ENCODE measurements at regions not wholly inside any gene's neighbourhood (a gene's known extent, or its start where the extent isn't known, plus 50 kb on each side); places are given as distances from the start of the nearest gene placed in this dataset.
A peak's percentile ranks its signal among the peaks of the same experiment; 100 is the strongest.
"Not testable (repeated sequence)": the region's sequence is repeated elsewhere in the genome, so short reads cannot be mapped to it uniquely, and the experiment has no call there.

DNA sequence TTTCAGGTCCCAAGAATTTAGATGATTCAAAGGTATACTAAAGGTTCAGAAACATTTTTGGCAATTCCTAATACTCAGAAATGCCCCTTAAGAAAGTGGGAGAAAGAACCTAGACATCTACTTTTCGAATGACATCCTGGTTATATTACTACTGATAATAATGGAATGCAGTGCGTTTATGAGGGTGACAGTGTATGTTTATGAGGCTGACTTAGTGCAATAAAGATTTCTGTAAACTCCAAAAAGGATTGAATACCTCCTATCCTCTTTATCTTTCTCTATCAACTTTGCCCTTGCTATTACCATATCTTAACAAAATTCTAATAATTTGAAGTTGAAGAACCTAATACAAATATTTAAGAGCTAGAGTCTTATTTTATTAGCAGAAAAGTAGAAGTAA lies 348.9 kb upstream of the EPHA6 start:
- Histone ChIP-seq H3K9me3 (no peaks in the 10 kb centered on the region), H3K27ac (no peak overlapping the region), H3K27me3 (no peaks in the 10 kb centered on the region), H3K4me1 (no peaks in the 10 kb centered on the region), H3K4me3 (no peak overlapping the region), H3K36me3 (no peaks in the 10 kb centered on the region)
- intact Hi-C loops (cut with DNase I), result no loop called here
- DNase-seq (no peak), ATAC-seq (no peak)
- TF ChIP-seq, protein P1, sequence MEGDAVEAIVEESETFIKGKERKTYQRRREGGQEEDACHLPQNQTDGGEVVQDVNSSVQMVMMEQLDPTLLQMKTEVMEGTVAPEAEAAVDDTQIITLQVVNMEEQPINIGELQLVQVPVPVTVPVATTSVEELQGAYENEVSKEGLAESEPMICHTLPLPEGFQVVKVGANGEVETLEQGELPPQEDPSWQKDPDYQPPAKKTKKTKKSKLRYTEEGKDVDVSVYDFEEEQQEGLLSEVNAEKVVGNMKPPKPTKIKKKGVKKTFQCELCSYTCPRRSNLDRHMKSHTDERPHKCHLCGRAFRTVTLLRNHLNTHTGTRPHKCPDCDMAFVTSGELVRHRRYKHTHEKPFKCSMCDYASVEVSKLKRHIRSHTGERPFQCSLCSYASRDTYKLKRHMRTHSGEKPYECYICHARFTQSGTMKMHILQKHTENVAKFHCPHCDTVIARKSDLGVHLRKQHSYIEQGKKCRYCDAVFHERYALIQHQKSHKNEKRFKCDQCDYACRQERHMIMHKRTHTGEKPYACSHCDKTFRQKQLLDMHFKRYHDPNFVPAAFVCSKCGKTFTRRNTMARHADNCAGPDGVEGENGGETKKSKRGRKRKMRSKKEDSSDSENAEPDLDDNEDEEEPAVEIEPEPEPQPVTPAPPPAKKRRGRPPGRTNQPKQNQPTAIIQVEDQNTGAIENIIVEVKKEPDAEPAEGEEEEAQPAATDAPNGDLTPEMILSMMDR (IDR thresholded peaks at IDR 0.05), result no peak

DNA sequence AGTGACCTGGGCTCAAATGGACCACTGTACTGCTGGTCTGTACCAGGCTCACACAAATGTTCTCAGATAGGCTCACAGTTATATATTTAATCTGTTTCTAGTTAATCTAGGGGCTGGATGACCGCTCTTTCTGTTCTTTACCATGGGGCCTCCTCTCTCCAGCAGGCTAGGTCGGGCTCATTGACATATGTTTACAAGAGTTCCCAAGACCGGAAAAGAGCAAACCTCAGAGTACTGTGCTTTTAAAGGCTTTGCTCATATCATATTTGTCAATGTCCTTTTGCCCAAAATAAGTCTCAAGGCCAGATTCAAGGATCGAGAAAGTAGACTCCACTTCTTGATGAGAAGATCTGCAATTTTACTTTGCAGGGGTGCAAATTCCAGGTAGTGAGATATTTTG lies 348.0 kb upstream of the EPHA6 start:
- no peak overlapping the region for H3K27ac ChIP-seq
- H3K4me3 ChIP-seq, result no peak overlapping the region
- no peaks in the 10 kb centered on the region for H3K36me3 ChIP-seq
- no peaks in the 10 kb centered on the region for H3K27me3 ChIP-seq
- H3K4me1 ChIP-seq, result no peaks in the 10 kb centered on the region
- DNase-seq (no peak), ATAC-seq (no peak)
- intact Hi-C loops (cut with DNase I), result no loop called here
- no peaks in the 10 kb centered on the region for H3K9me3 ChIP-seq
- TF ChIP-seq, protein P1 (IDR thresholded peaks at IDR 0.05), result no peak

DNA sequence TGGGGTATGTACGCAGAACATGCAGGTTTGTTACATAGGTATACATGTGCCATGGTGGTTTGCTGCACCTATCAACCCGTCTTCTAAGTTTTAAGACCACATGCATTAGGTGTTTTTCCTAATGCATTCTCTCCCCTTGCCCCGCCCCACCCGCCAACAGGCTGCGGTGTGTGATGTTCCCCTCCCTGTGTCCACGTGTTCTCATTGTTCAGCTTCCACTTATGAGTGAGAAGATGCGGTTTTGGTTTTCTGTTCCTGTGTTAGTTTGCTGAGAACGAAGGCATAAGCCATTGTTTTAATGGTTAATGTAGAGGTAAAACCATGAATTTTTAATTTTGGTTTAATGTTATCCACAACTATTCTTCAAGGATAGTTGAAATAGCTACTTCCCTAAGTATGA lies 346.8 kb upstream of the EPHA6 start:
- no peak overlapping the region for H3K27ac ChIP-seq
- no peaks in the 10 kb centered on the region for H3K36me3 ChIP-seq
- peak in 1 of 4 donors; percentile 39 for DNase-seq
- H3K27me3 ChIP-seq, result no peaks in the 10 kb centered on the region
- no peak overlapping the region for H3K4me3 ChIP-seq
- no peaks in the 10 kb centered on the region for H3K9me3 ChIP-seq
- TF ChIP-seq, protein P1 (IDR thresholded peaks at IDR 0.05), result no peak
- H3K4me1 ChIP-seq, result no peaks in the 10 kb centered on the region
- ATAC-seq, result no peak
- intact Hi-C loops (cut with DNase I), result no loop called here

DNA sequence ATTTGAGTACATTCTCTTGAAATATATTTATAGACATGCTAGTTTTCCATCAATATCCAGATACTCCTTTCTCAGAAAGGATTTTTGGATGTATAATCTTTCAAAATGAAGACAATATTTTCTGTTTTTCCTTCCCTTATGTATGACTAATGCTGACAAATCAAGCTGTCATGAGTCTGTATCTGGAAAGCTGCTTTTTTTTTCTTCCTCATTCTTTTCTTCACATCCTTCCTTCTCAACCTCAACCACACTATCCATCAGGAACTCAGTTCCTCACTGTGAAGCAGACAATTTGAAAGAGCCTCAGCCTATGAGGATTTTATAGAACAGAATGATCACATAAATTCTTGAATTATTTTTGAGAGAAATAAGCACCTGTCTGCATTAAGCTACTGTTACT lies 335.9 kb upstream of the EPHA6 start:
- intact Hi-C loops (cut with DNase I), result no loop called here
- H3K36me3 ChIP-seq, result no peaks in the 10 kb centered on the region
- no peak overlapping the region for H3K4me3 ChIP-seq
- H3K27me3 ChIP-seq, result no peaks in the 10 kb centered on the region
- ATAC-seq, result no peak
- no peak for DNase-seq
- no peak overlapping the region for H3K27ac ChIP-seq
- no peaks in the 10 kb centered on the region for H3K4me1 ChIP-seq
- TF ChIP-seq, protein P1 (IDR thresholded peaks at IDR 0.05), result no peak
- H3K9me3 ChIP-seq, result peaks cover 0 to 12% of the 10 kb centered on the region in 2 donors

DNA sequence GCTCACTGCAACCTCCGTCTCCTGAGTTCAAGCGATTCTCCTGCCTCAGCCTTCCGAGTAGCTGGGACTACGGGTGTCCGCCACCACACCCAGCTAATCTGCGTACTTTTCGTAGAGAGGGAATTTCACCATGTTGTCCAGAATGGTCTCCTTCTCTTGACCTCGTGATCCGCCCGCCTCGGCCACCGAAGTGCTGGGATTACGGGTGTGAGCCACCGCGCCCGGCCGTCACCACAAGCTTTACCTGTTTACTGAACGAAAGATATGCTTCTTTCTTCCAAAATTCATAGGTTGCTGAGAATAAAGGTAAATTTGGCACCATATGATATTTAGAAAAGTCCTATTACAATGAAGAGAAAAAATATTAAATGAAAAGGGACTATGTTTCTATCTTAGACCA lies 333.5 kb upstream of the EPHA6 start:
- ATAC-seq (no peak), DNase-seq (peak in 1 of 4 donors; percentile 69)
- TF ChIP-seq, protein P1 (IDR thresholded peaks at IDR 0.05), result no peak
- H3K4me3 ChIP-seq, result no peak overlapping the region
- no peak overlapping the region for H3K27ac ChIP-seq
- intact Hi-C loops (cut with DNase I), result no loop called here
- no peaks in the 10 kb centered on the region for H3K27me3 ChIP-seq
- peaks cover 0 to 12% of the 10 kb centered on the region in 2 donors for H3K9me3 ChIP-seq
- no peaks in the 10 kb centered on the region for H3K4me1 ChIP-seq
- H3K36me3 ChIP-seq, result no peaks in the 10 kb centered on the region

DNA sequence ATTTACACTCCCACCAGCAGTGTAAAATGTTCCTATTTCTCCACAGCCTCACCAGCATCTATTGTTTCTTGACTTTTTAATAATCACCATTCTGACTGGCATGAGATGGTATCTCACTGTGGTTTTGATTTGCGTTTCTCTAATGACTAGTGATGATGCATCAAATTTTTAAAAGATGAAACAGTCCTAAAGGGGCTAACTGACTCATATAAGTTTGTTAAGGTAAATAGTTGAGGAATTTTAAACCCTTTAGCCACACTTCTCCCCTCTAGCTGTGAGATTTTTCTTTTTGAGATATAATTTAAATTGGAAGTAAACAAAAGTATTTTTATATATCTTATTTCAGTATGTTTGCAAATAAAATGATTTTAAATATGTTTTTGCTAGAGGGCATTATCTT lies 331.2 kb upstream of the EPHA6 start:
- not testable (repeated sequence) for ATAC-seq

More for the DNA sequence above, 331.2 kb upstream of the EPHA6 start:
- intact Hi-C loops (cut with DNase I); DNase-seq; H3K4me3 ChIP-seq; H3K4me1 ChIP-seq; H3K36me3 ChIP-seq; H3K27me3 ChIP-seq; H3K27ac ChIP-seq: not testable (repeated sequence)
- peaks cover 0 to 12% of the 10 kb centered on the region in 2 donors for H3K9me3 ChIP-seq

Data from left lung (tissue), 4 donors.